ENCODE measurements at regions not wholly inside any gene's neighbourhood (a gene's known extent, or its start where the extent isn't known, plus 50 kb on each side); places are given as distances from the start of the nearest gene placed in this dataset.

DNA sequence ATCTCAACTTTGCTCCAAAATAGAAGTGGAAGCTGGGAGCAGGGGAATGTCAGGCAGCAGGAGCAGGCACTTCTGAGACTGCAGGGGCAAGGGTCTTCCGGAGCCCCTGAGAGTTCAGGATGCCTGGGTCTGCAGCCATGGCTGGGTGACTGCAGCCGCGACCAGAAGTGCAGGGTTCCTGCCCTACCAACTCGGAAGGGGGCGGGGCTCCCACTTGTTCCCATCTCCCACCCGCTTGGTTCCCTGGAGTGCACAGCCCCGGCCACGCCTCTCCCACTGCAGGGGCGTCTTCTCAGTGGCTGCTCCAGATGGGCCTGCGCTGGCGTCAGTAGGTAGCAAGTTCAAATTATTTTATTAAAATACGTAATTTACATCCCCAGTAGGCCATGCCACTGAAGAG, 1631.7 kb downstream of the OLFM4 start:
- TF ChIP-seq, protein P1, sequence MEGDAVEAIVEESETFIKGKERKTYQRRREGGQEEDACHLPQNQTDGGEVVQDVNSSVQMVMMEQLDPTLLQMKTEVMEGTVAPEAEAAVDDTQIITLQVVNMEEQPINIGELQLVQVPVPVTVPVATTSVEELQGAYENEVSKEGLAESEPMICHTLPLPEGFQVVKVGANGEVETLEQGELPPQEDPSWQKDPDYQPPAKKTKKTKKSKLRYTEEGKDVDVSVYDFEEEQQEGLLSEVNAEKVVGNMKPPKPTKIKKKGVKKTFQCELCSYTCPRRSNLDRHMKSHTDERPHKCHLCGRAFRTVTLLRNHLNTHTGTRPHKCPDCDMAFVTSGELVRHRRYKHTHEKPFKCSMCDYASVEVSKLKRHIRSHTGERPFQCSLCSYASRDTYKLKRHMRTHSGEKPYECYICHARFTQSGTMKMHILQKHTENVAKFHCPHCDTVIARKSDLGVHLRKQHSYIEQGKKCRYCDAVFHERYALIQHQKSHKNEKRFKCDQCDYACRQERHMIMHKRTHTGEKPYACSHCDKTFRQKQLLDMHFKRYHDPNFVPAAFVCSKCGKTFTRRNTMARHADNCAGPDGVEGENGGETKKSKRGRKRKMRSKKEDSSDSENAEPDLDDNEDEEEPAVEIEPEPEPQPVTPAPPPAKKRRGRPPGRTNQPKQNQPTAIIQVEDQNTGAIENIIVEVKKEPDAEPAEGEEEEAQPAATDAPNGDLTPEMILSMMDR (conservative IDR thresholded peaks at IDR 0.05; ENCODE audit: low read depth, low read length) = no peak
- TF ChIP-seq EZH2 (IDR thresholded peaks at IDR 0.05; ENCODE audit: borderline replicate concordance, low read depth, low read length, poor library complexity, severe bottlenecking) = no peak
